Gastrocnemius medialis (tissue), 4 donors: ENCODE measurements at regions not wholly inside any gene's neighbourhood (a gene's known extent, or its start where the extent isn't known, plus 50 kb on each side); places are given as distances from the start of the nearest gene placed in this dataset.

Experiments used
- ATAC-seq, 2 donors: fragments of 150-250 bp; one replicate each; pipeline ENCODE4 v1.9.1; 2016
- DNase-seq, 2 donors: peaks; one replicate each; pipeline ENCODE4 v3.0.0-alpha.2; 2019
- H3K27ac ChIP-seq, 4 donors: fragments of 200-600 bp; sonication (generic); 1 replicate in 1 of 4; 2 replicates in 3 of 4; pipeline ENCODE4 v1.5.1; 2016 to 2018; ENCODE audit warnings: mild to moderate bottlenecking in 2 of 4, moderate library complexity in 1 of 4
- H3K27me3 ChIP-seq, 3 donors: fragments of 200-600 bp; sonication (generic) in 2 of 3; 1 replicate in 1 of 3; 2 replicates in 2 of 3; pipeline versions ENCODE4 v1.5.1 to v1.6.0; 2016 to 2019; ENCODE audit warnings: mild to moderate bottlenecking in 1 of 3, moderate library complexity in 1 of 3
- H3K36me3 ChIP-seq, 2 donors: fragments of 200-600 bp; sonication (generic) in 1 of 2; one replicate each; pipeline ENCODE4 v1.5.1; 2017 to 2018
- H3K4me1 ChIP-seq, 2 donors: fragments of 200-600 bp; sonication (generic) in 1 of 2; one replicate each; pipeline ENCODE4 v1.5.1; 2016 to 2017; ENCODE audit warnings: mild to moderate bottlenecking in 2 of 2
- H3K4me3 ChIP-seq, 4 donors: fragments of 200-600 bp; sonication (generic) in 3 of 4; 1 replicate in 1 of 4; 2 replicates in 3 of 4; pipeline ENCODE4 v1.5.1; 2016 to 2019; ENCODE audit warnings: mild to moderate bottlenecking in 2 of 4
- H3K9me3 ChIP-seq, 3 donors: fragments of 200-600 bp; sonication (generic) in 2 of 3; 1 replicate in 1 of 3; 2 replicates in 2 of 3; pipeline ENCODE4 v1.5.1; 2016 to 2019
- POLR2A ChIP-seq, 2 donors: fragments of 450-650 bp; IDR thresholded peaks; one replicate each; pipeline ENCODE4 v1.6.1; 2017; ENCODE audit warnings: antibody characterized with exemption in 2 of 2, mild to moderate bottlenecking in 2 of 2, moderate library complexity in 2 of 2
- in situ Hi-C, 4 donors: fragments of 200-750 bp; cut with MboI; loops; one replicate each; pipeline versions ENCODE4 v1.15.0 to v1.8.0; 2017; ENCODE audit warnings: low sequenced_read_pairs in 4 of 4
- intact Hi-C: fragments of 100-400 bp; cut with DNase I; formaldehyde crosslinking; loops from one replicate; pipeline ENCODE4 v1.15.1; 2023; ENCODE audit warnings: low total_unique reads
- TF ChIP-seq, protein P1 (sequence below), 5 experiments: fragments of 450-650 bp in 3 of 5; fragments of 200-600 bp in 2 of 5; sonication (generic) in 2 of 5; IDR thresholded peaks in 4 of 5; conservative IDR thresholded peaks in 1 of 5; 1 replicate in 4 of 5; 2 replicates in 1 of 5; pipeline ENCODE4 v1.5.1; 2016 to 2019; ENCODE audit warnings: antibody characterized with exemption in 5 of 5, mild to moderate bottlenecking in 3 of 5, moderate library complexity in 3 of 5

DNA sequence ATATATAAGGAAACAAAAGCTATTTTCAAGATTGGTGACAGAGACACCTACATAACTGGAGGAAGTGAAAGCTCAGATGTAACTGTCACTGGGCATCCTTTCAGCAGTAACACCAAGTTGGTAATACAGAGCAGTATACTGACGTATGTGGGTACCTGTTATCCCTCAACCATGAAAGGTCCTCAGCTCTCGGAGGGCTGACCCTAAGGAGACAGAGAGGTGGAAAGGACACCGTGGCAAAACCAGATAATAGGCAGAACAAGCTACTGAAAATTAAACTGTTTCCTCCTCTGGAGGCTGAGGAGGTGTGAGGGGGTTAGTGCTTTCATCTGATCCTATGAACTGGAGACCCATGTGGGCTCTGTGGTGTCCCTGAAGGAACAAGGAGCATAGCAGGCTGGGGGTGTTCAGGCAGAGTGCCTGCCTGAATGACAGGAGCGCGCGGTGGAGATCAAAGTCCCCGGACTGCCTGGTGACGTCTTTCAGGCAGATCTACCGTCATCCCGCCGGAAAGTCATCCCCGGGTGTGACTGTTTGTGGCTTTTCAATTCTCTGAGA, 130.2 kb upstream of the FSTL4 start:
- ATAC-seq (no peak), DNase-seq (no peak)
- TF ChIP-seq POLR2A (IDR thresholded peaks at IDR 0.05): no peak
- TF ChIP-seq, protein P1, sequence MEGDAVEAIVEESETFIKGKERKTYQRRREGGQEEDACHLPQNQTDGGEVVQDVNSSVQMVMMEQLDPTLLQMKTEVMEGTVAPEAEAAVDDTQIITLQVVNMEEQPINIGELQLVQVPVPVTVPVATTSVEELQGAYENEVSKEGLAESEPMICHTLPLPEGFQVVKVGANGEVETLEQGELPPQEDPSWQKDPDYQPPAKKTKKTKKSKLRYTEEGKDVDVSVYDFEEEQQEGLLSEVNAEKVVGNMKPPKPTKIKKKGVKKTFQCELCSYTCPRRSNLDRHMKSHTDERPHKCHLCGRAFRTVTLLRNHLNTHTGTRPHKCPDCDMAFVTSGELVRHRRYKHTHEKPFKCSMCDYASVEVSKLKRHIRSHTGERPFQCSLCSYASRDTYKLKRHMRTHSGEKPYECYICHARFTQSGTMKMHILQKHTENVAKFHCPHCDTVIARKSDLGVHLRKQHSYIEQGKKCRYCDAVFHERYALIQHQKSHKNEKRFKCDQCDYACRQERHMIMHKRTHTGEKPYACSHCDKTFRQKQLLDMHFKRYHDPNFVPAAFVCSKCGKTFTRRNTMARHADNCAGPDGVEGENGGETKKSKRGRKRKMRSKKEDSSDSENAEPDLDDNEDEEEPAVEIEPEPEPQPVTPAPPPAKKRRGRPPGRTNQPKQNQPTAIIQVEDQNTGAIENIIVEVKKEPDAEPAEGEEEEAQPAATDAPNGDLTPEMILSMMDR (IDR thresholded peaks at IDR 0.05 in 4 of 5, conservative IDR thresholded peaks at IDR 0.05 in 1 of 5): no peak
- Histone ChIP-seq H3K27me3 (no peaks in the 10 kb centered on the region), H3K36me3 (no peaks in the 10 kb centered on the region), H3K4me1 (peaks cover 0 to 9% of the 10 kb centered on the region in 2 donors), H3K27ac (no peak overlapping the region), H3K4me3 (no peak overlapping the region), H3K9me3 (no peaks in the 10 kb centered on the region)
- in situ Hi-C loops (no loop called here), intact Hi-C loops (no loop called here)

DNA sequence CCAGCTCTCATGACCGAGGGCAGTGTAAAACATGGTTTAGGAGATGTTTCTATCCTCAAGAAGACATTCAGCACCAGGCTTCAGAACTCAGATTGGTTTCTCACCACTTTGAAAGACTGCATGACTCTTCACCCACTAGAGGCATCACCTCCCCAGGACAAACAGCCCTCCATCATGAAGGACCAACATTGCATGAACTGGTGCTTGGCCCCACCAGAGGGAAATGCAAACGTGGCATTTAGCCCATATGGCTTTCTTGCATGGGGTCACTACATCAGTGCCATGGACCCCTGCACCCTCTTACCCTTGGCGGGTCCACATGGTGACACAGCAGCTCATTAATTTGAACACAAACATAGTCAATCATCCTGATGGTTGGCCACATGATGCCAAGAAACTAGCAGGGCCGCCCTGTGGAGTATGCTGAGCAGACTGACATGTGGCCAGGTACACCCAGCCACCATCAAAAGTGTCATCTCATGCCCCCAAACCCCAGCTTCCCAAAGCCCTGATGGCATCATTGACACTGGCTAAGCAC, 129.5 kb upstream of the FSTL4 start:
- H3K4me1 ChIP-seq: peaks cover 0 to 9% of the 10 kb centered on the region in 2 donors
- H3K9me3 ChIP-seq: no peaks in the 10 kb centered on the region
- no peaks in the 10 kb centered on the region for H3K27me3 ChIP-seq
- DNase-seq (no peak), ATAC-seq (no peak)
- no peak for TF ChIP-seq POLR2A (IDR thresholded peaks at IDR 0.05)
- TF ChIP-seq, protein P1 (IDR thresholded peaks at IDR 0.05 in 4 of 5, conservative IDR thresholded peaks at IDR 0.05 in 1 of 5): no peak
- H3K27ac ChIP-seq: no peak overlapping the region
- intact Hi-C loops: no loop called here
- no peaks in the 10 kb centered on the region for H3K36me3 ChIP-seq
- H3K4me3 ChIP-seq: no peak overlapping the region
- in situ Hi-C loops: no loop called here

DNA sequence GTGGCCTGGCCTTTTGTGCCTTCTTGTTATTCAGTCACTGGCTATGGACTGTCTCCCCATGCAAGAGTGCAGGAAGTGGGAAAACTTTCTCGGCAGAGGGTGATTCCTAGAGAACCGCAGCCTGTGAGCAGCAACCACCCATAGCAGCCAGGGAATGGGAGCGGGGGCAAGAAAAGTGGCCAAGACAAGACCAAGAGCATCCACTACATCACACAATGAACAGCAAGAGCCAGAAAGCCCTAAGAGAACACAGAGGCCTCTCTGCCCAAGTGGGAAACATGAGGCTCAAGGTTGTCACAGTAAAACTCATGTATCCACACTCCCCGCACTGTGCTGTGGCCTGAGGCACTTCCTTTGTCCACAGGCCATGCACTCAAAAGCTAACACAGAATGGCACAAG, 129.1 kb upstream of the FSTL4 start:
- ATAC-seq (no peak), DNase-seq (no peak)
- peaks cover 0 to 9% of the 10 kb centered on the region in 2 donors for H3K4me1 ChIP-seq
- H3K4me3 ChIP-seq: no peak overlapping the region
- H3K9me3 ChIP-seq: no peaks in the 10 kb centered on the region
- intact Hi-C loops (no loop called here), in situ Hi-C loops (no loop called here)
- TF ChIP-seq, protein P1 (IDR thresholded peaks at IDR 0.05 in 4 of 5, conservative IDR thresholded peaks at IDR 0.05 in 1 of 5): no peak
- TF ChIP-seq POLR2A (IDR thresholded peaks at IDR 0.05): no peak
- H3K36me3 ChIP-seq: no peaks in the 10 kb centered on the region
- no peaks in the 10 kb centered on the region for H3K27me3 ChIP-seq
- no peak overlapping the region for H3K27ac ChIP-seq

DNA sequence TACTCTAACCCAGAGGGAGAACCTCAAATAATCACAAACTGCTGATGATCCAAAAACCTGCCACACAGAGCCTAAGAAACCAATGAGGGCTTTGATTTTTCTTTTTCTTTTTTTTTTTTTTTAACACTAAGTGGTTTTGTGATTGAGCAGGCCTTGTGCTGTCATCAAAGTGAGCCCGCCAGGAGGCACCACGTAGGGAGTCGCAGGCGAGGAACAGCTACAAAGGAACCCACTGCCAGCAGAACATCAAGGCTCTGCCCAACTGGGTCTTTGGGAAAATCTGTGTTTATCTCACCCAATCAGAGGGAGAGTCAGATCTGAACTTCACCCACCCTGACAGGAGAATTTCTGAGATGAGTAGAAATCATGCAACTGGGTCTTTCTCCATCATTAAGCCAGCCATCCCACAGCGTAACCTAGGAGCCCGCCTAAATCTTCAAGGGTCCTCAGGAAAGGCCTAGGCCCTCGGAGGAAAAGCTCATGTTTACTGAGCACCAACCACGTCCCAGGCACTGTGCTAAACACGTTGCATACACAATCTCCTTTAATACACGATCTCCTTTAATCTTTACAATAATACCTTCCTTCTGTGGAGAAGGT, 126.9 kb upstream of the FSTL4 start:
- in situ Hi-C loops (no loop called here), intact Hi-C loops (no loop called here)
- Histone ChIP-seq H3K36me3 (no peaks in the 10 kb centered on the region), H3K4me3 (no peak overlapping the region), H3K4me1 (no peaks in the 10 kb centered on the region), H3K27me3 (no peaks in the 10 kb centered on the region), H3K27ac (no peak overlapping the region), H3K9me3 (no peaks in the 10 kb centered on the region)
- TF ChIP-seq, protein P1 (IDR thresholded peaks at IDR 0.05 in 4 of 5, conservative IDR thresholded peaks at IDR 0.05 in 1 of 5): no peak
- TF ChIP-seq POLR2A (IDR thresholded peaks at IDR 0.05): no peak
- DNase-seq (no peak), ATAC-seq (no peak)
